HG02973 (cell line): ENCODE measurements at regions not wholly inside any gene's neighbourhood (a gene's known extent, or its start where the extent isn't known, plus 50 kb on each side); places are given as distances from the start of the nearest gene placed in this dataset.
A peak's percentile ranks its signal among the peaks of the same experiment; 100 is the strongest.
"Not testable (repeated sequence)": the region's sequence is repeated elsewhere in the genome, so short reads cannot be mapped to it uniquely, and the experiment has no call there.

Experiments
- ATAC-seq: cut with Tn5 transposase; IDR thresholded peaks from one replicate; pipeline ENCODE4 v1.9.1; 2021; ENCODE audit warnings: moderate library complexity; ENCODE audit not compliant: unreplicated experiment

- ATAC-seq, result no peak
Measured at GRCh38 chr15:91356083-91356482, 256.0 kb downstream of the SV2B start.

- no peak for ATAC-seq
Measured at GRCh38 chr15:91357011-91357410, 257.0 kb downstream of the SV2B start.

- no peak for ATAC-seq
Measured at GRCh38 chr15:91357486-91357885, 257.4 kb downstream of the SV2B start.

GRCh38 chr15:91358405-91358804 lies 258.3 kb downstream of the SV2B start:
- ATAC-seq, result no peak

GRCh38 chr15:91361696-91362095 lies 261.6 kb downstream of the SV2B start:
- not testable (repeated sequence) for ATAC-seq

- ATAC-seq, result no peak
Measured at GRCh38 chr15:91366111-91366510, 266.1 kb downstream of the SV2B start.

GRCh38 chr15:91368611-91369010 lies 268.6 kb downstream of the SV2B start:
- no peak for ATAC-seq

- ATAC-seq, result no peak
Measured at GRCh38 chr15:91369823-91370222, 269.8 kb downstream of the SV2B start.

- ATAC-seq, result not testable (repeated sequence)
Measured at GRCh38 chr15:91371345-91371744, 271.3 kb downstream of the SV2B start.

- ATAC-seq, result no peak
Measured at GRCh38 chr15:91374336-91374735, 274.3 kb downstream of the SV2B start.

GRCh38 chr15:91376038-91376437 lies 276.0 kb downstream of the SV2B start:
- ATAC-seq, result no peak

- ATAC-seq, result no peak
Measured at GRCh38 chr15:91380114-91380513, 280.1 kb downstream of the SV2B start.

GRCh38 chr15:91383532-91383931 lies 283.5 kb downstream of the SV2B start:
- no peak for ATAC-seq

GRCh38 chr15:91384189-91384730 lies 284.2 kb downstream of the SV2B start:
- no peak for ATAC-seq

GRCh38 chr15:91385311-91385710 lies 285.3 kb downstream of the SV2B start:
- ATAC-seq, result no peak

GRCh38 chr15:91393186-91393585 lies 293.1 kb downstream of the SV2B start:
- no peak for ATAC-seq

- ATAC-seq, result no peak
Measured at GRCh38 chr15:91400481-91400880, 300.4 kb downstream of the SV2B start.

- ATAC-seq, result peak; percentile 64
Measured at GRCh38 chr15:91407269-91407889, 307.3 kb downstream of the SV2B start.

- ATAC-seq, result no peak
Measured at GRCh38 chr15:91408476-91409076, 308.5 kb downstream of the SV2B start.

GRCh38 chr15:91409387-91409786 lies 309.3 kb downstream of the SV2B start:
- ATAC-seq, result no peak

GRCh38 chr15:91411586-91411985 lies 311.5 kb downstream of the SV2B start:
- no peak for ATAC-seq

- ATAC-seq, result no peak
Measured at GRCh38 chr15:91412138-91412928, 312.3 kb downstream of the SV2B start.
